OCI-LY1 (cell line): ENCODE measurements at regions not wholly inside any gene's neighbourhood (a gene's known extent, or its start where the extent isn't known, plus 50 kb on each side); places are given as distances from the start of the nearest gene placed in this dataset.

Experiments
- H2AFZ ChIP-seq: fragments of 200-600 bp; sonication (generic), shearing (Covaris generic); 2 replicates; pipeline ENCODE4 v1.6.0; 2014; ENCODE audit warnings: antibody characterized with exemption, mild to moderate bottlenecking, low read length
- H3F3A ChIP-seq: fragments of 200-600 bp; sonication (generic), shearing (Covaris generic); 2 replicates; pipeline ENCODE4 v1.6.0; 2014; ENCODE audit warnings: mild to moderate bottlenecking, antibody characterized with exemption, low read length, moderate library complexity; ENCODE audit not compliant: insufficient read depth
- H3K27ac ChIP-seq: fragments of 200-600 bp; sonication (generic); 2 replicates; pipeline ENCODE4 v1.5.1; 2014; ENCODE audit warnings: low read length, mixed run types, mild to moderate bottlenecking, low read depth; ENCODE audit not compliant: poor library complexity, severe bottlenecking
- H3K27me3 ChIP-seq: fragments of 200-600 bp; sonication (generic); 2 replicates; pipeline ENCODE4 v1.6.0; 2014; ENCODE audit warnings: antibody characterized with exemption, mild to moderate bottlenecking, low read length, moderate library complexity; ENCODE audit not compliant: insufficient read depth
- H3K36me3 ChIP-seq: fragments of 200-600 bp; sonication (generic); 2 replicates; pipeline ENCODE4 v1.6.1; 2014; ENCODE audit warnings: mild to moderate bottlenecking, antibody characterized with exemption, low read length, moderate library complexity, mixed read lengths; ENCODE audit not compliant: insufficient read depth
- H3K4me1 ChIP-seq: fragments of 200-600 bp; sonication (generic); 2 replicates; pipeline ENCODE4 v1.5.1; 2014; ENCODE audit warnings: mild to moderate bottlenecking, low read length, moderate library complexity; ENCODE audit not compliant: insufficient read depth, severe bottlenecking
- H3K4me2 ChIP-seq: fragments of 200-600 bp; sonication (generic), shearing (Covaris generic); 2 replicates; pipeline ENCODE4 v1.6.1; 2014; ENCODE audit warnings: low read length
- H3K4me3 ChIP-seq: fragments of 200-600 bp; sonication (generic); 2 replicates; pipeline ENCODE4 v1.5.1; 2014; ENCODE audit warnings: low read length, low read depth, mild to moderate bottlenecking, mixed read lengths; ENCODE audit not compliant: poor library complexity, severe bottlenecking
- H3K79me2 ChIP-seq: fragments of 200-600 bp; shearing (Covaris generic); 2 replicates; pipeline ENCODE4 v1.6.1; 2016; ENCODE audit warnings: mixed run types, low read length, mixed read lengths; ENCODE audit not compliant: insufficient read depth
- H3K9ac ChIP-seq: fragments of 200-600 bp; sonication (generic), shearing (Covaris generic); 2 replicates; pipeline ENCODE4 v1.6.1; 2014; ENCODE audit warnings: mild to moderate bottlenecking, low read length, mixed read lengths
- H3K9me2 ChIP-seq: fragments of 200-600 bp; sonication (generic), shearing (Covaris generic); 2 replicates; pipeline ENCODE4 v1.6.1; 2014; ENCODE audit warnings: low read depth, mild to moderate bottlenecking, low read length, mixed read lengths
- H3K9me3 ChIP-seq: fragments of 200-600 bp; shearing (Covaris generic); 2 replicates; pipeline ENCODE4 v1.6.1; 2014; ENCODE audit warnings: low read length, mixed read lengths
- H4K20me1 ChIP-seq: fragments of 200-600 bp; sonication (generic), shearing (Covaris generic); 2 replicates; pipeline ENCODE4 v1.6.0; 2016; ENCODE audit warnings: mild to moderate bottlenecking, low read length; ENCODE audit not compliant: insufficient read depth
- CTCF ChIP-seq: fragments of 200-600 bp; sonication (generic), shearing (Covaris generic); IDR thresholded peaks from 2 replicates; pipeline ENCODE4 v1.5.1; 2017; ENCODE audit warnings: mild to moderate bottlenecking, antibody characterized with exemption, low read length, moderate library complexity, mixed read lengths
- EZH2 ChIP-seq: fragments of 200-600 bp; sonication (generic), shearing (Covaris generic); IDR thresholded peaks from 2 replicates; pipeline ENCODE4 v1.8.0; 2017; ENCODE audit warnings: borderline replicate concordance, mixed run types, mild to moderate bottlenecking, antibody characterized with exemption, low read length, moderate library complexity, mixed read lengths

- TF ChIP-seq CTCF, result no peak
- no peak for TF ChIP-seq EZH2
- H3K27ac ChIP-seq, result no peak overlapping the region
- H4K20me1 ChIP-seq, result no peaks in the 10 kb centered on the region
- no peaks in the 10 kb centered on the region for H3K9me3 ChIP-seq
- peaks cover 42% of the 10 kb centered on the region for H3K4me1 ChIP-seq
- H2AFZ ChIP-seq, result no peak overlapping the region
- no peak overlapping the region for H3K4me3 ChIP-seq
- no peaks in the 10 kb centered on the region for H3K9me2 ChIP-seq
- no peaks in the 10 kb centered on the region for H3K36me3 ChIP-seq
- H3K4me2 ChIP-seq, result no peak overlapping the region
- H3K79me2 ChIP-seq, result no peaks in the 10 kb centered on the region
- H3K27me3 ChIP-seq, result no peaks in the 10 kb centered on the region
- H3K9ac ChIP-seq, result no peak overlapping the region
- no peaks in the 10 kb centered on the region for H3F3A ChIP-seq
Observed at GRCh38 chr12:92419201-92419600, 273.6 kb upstream of the BTG1 start.

- Histone ChIP-seq H3K27me3 (no peaks in the 10 kb centered on the region), H2AFZ (no peak overlapping the region), H3K9ac (no peak overlapping the region), H3K79me2 (no peaks in the 10 kb centered on the region), H3K36me3 (no peaks in the 10 kb centered on the region), H3K9me3 (no peaks in the 10 kb centered on the region), H4K20me1 (no peaks in the 10 kb centered on the region), H3K27ac (no peak overlapping the region), H3F3A (no peaks in the 10 kb centered on the region), H3K4me1 (peaks cover 36% of the 10 kb centered on the region), H3K9me2 (no peaks in the 10 kb centered on the region), H3K4me2 (no peak overlapping the region), H3K4me3 (no peak overlapping the region)
- TF ChIP-seq EZH2, result no peak
- no peak for TF ChIP-seq CTCF
Observed at GRCh38 chr12:92418381-92418780, 272.7 kb upstream of the BTG1 start.

GRCh38 chr12:92417373-92417772, 271.7 kb upstream of the BTG1 start:
- Histone ChIP-seq H3K36me3 (no peaks in the 10 kb centered on the region), H3K9me2 (no peaks in the 10 kb centered on the region), H3K9ac (no peak overlapping the region), H3K4me3 (no peak overlapping the region), H3K27me3 (no peaks in the 10 kb centered on the region), H3K9me3 (no peaks in the 10 kb centered on the region), H4K20me1 (no peaks in the 10 kb centered on the region), H3K4me1 (peaks cover 29% of the 10 kb centered on the region), H3F3A (no peaks in the 10 kb centered on the region), H3K27ac (no peak overlapping the region), H3K4me2 (no peak overlapping the region), H3K79me2 (no peaks in the 10 kb centered on the region), H2AFZ (no peak overlapping the region)
- no peak for TF ChIP-seq CTCF
- no peak for TF ChIP-seq EZH2
